ENCODE measurements at regions not wholly inside any gene's neighbourhood (a gene's known extent, or its start where the extent isn't known, plus 50 kb on each side); places are given as distances from the start of the nearest gene placed in this dataset.

- Histone ChIP-seq H3K36me3 (no peaks in the 10 kb centered on the region), H3K4me1 (no peaks in the 10 kb centered on the region), H3K27ac (no peak overlapping the region), H3K9me3 (no peaks in the 10 kb centered on the region), H3K4me3 (no peak overlapping the region), H3K27me3 (no peaks in the 10 kb centered on the region)
- WGBS, 2 donors = 43 to 44% methylated on average over 1 of the region's 1 CpG
- no peak for TF ChIP-seq EP300 (IDR thresholded peaks at IDR 0.05)
- TF ChIP-seq CTCF (IDR thresholded peaks at IDR 0.05) = no peak
- TF ChIP-seq POLR2A (IDR thresholded peaks at IDR 0.05) = no peak
- no peak for DNase-seq (ENCODE audit: low spot score in 2 of 2)
Measured at GRCh38 chr3:147737376-147737775, 328.2 kb downstream of the ZIC1 start.

- no peaks in the 10 kb centered on the region for H3K4me1 ChIP-seq
- no peak overlapping the region for H3K27ac ChIP-seq
- peaks cover 0 to 2% (median 0%) of the 10 kb centered on the region in 3 donors for H3K36me3 ChIP-seq
- TF ChIP-seq CTCF (IDR thresholded peaks at IDR 0.05) = no peak
- no peak for TF ChIP-seq EP300 (IDR thresholded peaks at IDR 0.05)
- TF ChIP-seq POLR2A (IDR thresholded peaks at IDR 0.05) = no peak
- no peaks in the 10 kb centered on the region for H3K9me3 ChIP-seq
- DNase-seq (ENCODE audit: low spot score in 2 of 2) = no peak
- 78 to 84% methylated on average over 1 of the region's 1 CpG for WGBS, 2 donors
- H3K27me3 ChIP-seq = no peaks in the 10 kb centered on the region
- H3K4me3 ChIP-seq = no peak overlapping the region
Measured at GRCh38 chr3:147740928-147741327, 331.8 kb downstream of the ZIC1 start.

- Histone ChIP-seq H3K9me3 (no peaks in the 10 kb centered on the region), H3K27ac (no peak overlapping the region), H3K4me3 (no peak overlapping the region), H3K4me1 (no peaks in the 10 kb centered on the region), H3K27me3 (no peaks in the 10 kb centered on the region), H3K36me3 (peaks cover 0 to 2% (median 0%) of the 10 kb centered on the region in 3 donors)
- no peak for DNase-seq (ENCODE audit: low spot score in 2 of 2)
- 48 to 64% methylated on average over 2 of the region's 2 CpGs for WGBS, 2 donors
- no peak for TF ChIP-seq EP300 (IDR thresholded peaks at IDR 0.05)
- no peak for TF ChIP-seq POLR2A (IDR thresholded peaks at IDR 0.05)
- no peak for TF ChIP-seq CTCF (IDR thresholded peaks at IDR 0.05)
Measured at GRCh38 chr3:147744967-147745366, 335.8 kb downstream of the ZIC1 start.

DNA sequence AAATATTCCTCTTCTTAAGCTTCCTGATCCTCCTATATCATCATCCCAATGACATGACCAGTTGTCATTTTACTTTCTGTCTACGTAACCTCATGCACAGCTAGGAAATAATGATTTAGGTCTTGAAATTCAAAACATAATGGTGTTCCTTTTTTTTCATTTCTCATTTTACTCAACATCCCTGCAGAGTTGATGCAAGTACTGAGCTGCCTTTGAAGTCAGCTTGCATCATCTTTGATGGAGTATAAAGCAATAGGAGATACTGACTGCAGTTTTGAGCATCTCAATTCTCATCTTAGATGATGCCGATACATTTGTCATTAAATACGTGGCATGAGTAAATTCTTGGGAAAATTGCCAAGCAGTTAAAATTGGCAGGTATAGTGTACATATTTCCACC, 346.1 kb downstream of the ZIC1 start:
- no peak overlapping the region for H3K27ac ChIP-seq

GRCh38 chr3:147756476-147756875, 347.3 kb downstream of the ZIC1 start:
- Histone ChIP-seq H3K36me3 (no peaks in the 10 kb centered on the region), H3K4me3 (no peak overlapping the region), H3K27me3 (no peaks in the 10 kb centered on the region), H3K27ac (no peak overlapping the region), H3K9me3 (no peaks in the 10 kb centered on the region), H3K4me1 (peaks cover 0 to 38% (median 0%) of the 10 kb centered on the region in 4 donors)
- DNase-seq (ENCODE audit: low spot score in 2 of 2) = no peak
- 92 to 95% methylated on average over 3 of the region's 3 CpGs for WGBS, 2 donors
- no peak for TF ChIP-seq CTCF (IDR thresholded peaks at IDR 0.05)
- TF ChIP-seq POLR2A (IDR thresholded peaks at IDR 0.05) = no peak
- TF ChIP-seq EP300 (IDR thresholded peaks at IDR 0.05) = no peak

More for the DNA sequence above, 346.1 kb downstream of the ZIC1 start:
- 94 to 96% methylated on average over 3 of the region's 3 CpGs for WGBS, 2 donors
- TF ChIP-seq POLR2A (IDR thresholded peaks at IDR 0.05) (no peak), CTCF (IDR thresholded peaks at IDR 0.05) (no peak), EP300 (IDR thresholded peaks at IDR 0.05) (no peak)
- Histone ChIP-seq H3K9me3 (no peaks in the 10 kb centered on the region), H3K27me3 (no peaks in the 10 kb centered on the region), H3K4me1 (peaks cover 0 to 28% (median 0%) of the 10 kb centered on the region in 4 donors), H3K4me3 (no peak overlapping the region), H3K36me3 (no peaks in the 10 kb centered on the region)
- no peak for DNase-seq (ENCODE audit: low spot score in 2 of 2)
